Endodermal cell (in vitro differentiated cells): ENCODE measurements at regions not wholly inside any gene's neighbourhood (a gene's known extent, or its start where the extent isn't known, plus 50 kb on each side); places are given as distances from the start of the nearest gene placed in this dataset.
A peak's percentile ranks its signal among the peaks of the same experiment; 100 is the strongest.

Experiments
- DNase-seq: peaks from one replicate; pipeline ENCODE4 v3.0.0-alpha.2; 2017
- H3K27ac ChIP-seq: 2 replicates; pipeline ENCODE4 v1.5.1; 2013; ENCODE audit warnings: mild to moderate bottlenecking, low read depth, low read length, moderate library complexity
- H3K27me3 ChIP-seq: 2 replicates; pipeline ENCODE4 v1.6.1; 2013; ENCODE audit warnings: mild to moderate bottlenecking, low read length, moderate library complexity; ENCODE audit not compliant: insufficient read depth, control insufficient read depth, poor library complexity, severe bottlenecking
- H3K36me3 ChIP-seq: 2 replicates; pipeline ENCODE4 v1.7.0; 2013; ENCODE audit warnings: mild to moderate bottlenecking, low read length, moderate library complexity; ENCODE audit not compliant: control insufficient read depth, insufficient read depth
- H3K4me1 ChIP-seq: one replicate; pipeline ENCODE4 v1.7.0; 2013; ENCODE audit warnings: low read length; ENCODE audit not compliant: control insufficient read depth, insufficient read depth
- H3K4me3 ChIP-seq: 2 replicates; pipeline ENCODE4 v1.5.1; 2013; ENCODE audit warnings: mild to moderate bottlenecking, low read length, moderate library complexity
- H3K9ac ChIP-seq: 2 replicates; pipeline ENCODE4 v1.6.1; 2013; ENCODE audit warnings: mild to moderate bottlenecking, low read length, moderate library complexity; ENCODE audit not compliant: poor library complexity, severe bottlenecking; ENCODE audit errors: extremely low read depth
- H3K9me3 ChIP-seq: 2 replicates; pipeline ENCODE4 v1.6.1; 2013; ENCODE audit warnings: mild to moderate bottlenecking, low read length, moderate library complexity; ENCODE audit not compliant: control insufficient read depth
- H3K27ac Mint-ChIP-seq: 2 replicates; pipeline ENCODE4 v1.8.0; 2020; ENCODE audit warnings: mixed read lengths
- H3K27me3 Mint-ChIP-seq: 2 replicates; pipeline ENCODE4 v1.8.0; 2021; ENCODE audit warnings: mild to moderate bottlenecking, mixed read lengths; ENCODE audit not compliant: insufficient read depth
- H3K36me3 Mint-ChIP-seq: 2 replicates; pipeline ENCODE4 v1.8.0; 2020; ENCODE audit warnings: low read depth, mixed read lengths
- H3K4me1 Mint-ChIP-seq: 2 replicates; pipeline ENCODE4 v1.8.0; 2020; ENCODE audit warnings: mixed read lengths
- H3K4me3 Mint-ChIP-seq: 2 replicates; pipeline ENCODE4 v1.8.0; 2020; ENCODE audit warnings: mild to moderate bottlenecking, moderate library complexity, mixed read lengths
- H3K9me3 Mint-ChIP-seq: 2 replicates; pipeline ENCODE4 v1.8.0; 2020; ENCODE audit warnings: mild to moderate bottlenecking, mixed read lengths
- WGBS, 2 experiments: methylation state at CpG; one replicate each; pipeline versions ENCODE4 v1.1.5 to v1.1.7; 2013; ENCODE audit warnings: missing lambda C conversion rate in 2 of 2, mixed read lengths in 1 of 2; ENCODE audit not compliant: insufficient coverage in 1 of 2, insufficient read length in 1 of 2; 5-methylcytosine and 5-hydroxymethylcytosine counted together
- TF ChIP-seq, protein P1 (sequence below): fragments of 200-600 bp; sonication (generic); conservative IDR thresholded peaks from 2 replicates; pipeline ENCODE4 v1.5.0; 2021; ENCODE audit warnings: antibody characterized with exemption, mild to moderate bottlenecking

DNA sequence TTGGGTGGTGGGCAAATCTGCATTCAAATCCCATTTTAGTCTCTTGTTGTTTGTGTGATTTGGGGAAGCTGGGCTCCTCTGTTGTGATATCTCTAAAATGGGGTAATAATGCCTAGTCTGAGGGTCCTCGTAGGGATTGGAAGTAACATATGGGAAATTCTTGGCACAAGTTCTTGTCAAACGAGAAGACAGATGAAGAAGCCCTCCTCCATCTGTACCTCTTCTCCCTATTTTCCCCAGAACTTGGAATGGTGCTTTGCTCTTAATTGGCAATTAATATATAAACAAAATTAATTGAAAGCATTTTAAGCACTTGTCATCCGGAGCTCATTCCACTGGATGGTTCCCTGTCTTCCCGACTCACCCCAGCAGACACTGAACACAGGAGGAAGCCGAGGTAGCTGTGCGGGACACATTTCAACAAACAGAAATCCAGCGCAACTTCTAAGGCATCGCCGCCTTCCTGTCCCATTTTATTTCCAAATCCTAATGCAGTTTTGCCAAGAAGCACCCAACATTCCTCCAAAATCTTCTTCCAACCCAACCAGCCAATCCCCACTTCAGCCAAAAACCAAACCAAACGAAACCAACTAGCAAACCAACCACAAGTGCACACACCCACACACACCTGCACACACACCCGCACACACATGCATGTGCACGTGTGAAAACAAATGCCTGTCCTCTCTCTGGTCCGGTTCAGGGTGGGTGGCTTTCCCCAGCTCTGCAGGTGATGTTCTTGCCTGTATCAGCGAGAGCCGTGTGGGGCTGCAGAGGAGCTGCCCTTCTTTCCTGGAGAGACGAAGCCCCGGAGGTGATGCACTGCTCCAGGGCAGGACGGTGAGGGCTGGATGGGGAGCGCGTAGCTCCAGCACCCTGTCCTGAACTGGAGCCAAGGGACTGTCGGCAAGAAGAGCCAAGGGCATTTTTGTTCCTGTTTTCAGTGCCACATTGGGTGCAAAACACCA, 100.8 kb upstream of the B3GAT1 start:
- H3K4me1 ChIP-seq, result no peaks in the 10 kb centered on the region
- Mint-ChIP-seq H3K27me3 (peaks cover 21% of the 10 kb centered on the region), H3K4me3 (no peak overlapping the region), H3K4me1 (peaks cover 16% of the 10 kb centered on the region), H3K9me3 (no peaks in the 10 kb centered on the region), H3K27ac (no peak overlapping the region), H3K36me3 (no peaks in the 10 kb centered on the region)
- H3K27ac ChIP-seq, result no peak overlapping the region
- H3K9ac ChIP-seq, result no peak overlapping the region
- H3K4me3 ChIP-seq, result no peak overlapping the region
- no peaks in the 10 kb centered on the region for H3K36me3 ChIP-seq
- peak; percentile 29 for DNase-seq
- TF ChIP-seq, protein P1, sequence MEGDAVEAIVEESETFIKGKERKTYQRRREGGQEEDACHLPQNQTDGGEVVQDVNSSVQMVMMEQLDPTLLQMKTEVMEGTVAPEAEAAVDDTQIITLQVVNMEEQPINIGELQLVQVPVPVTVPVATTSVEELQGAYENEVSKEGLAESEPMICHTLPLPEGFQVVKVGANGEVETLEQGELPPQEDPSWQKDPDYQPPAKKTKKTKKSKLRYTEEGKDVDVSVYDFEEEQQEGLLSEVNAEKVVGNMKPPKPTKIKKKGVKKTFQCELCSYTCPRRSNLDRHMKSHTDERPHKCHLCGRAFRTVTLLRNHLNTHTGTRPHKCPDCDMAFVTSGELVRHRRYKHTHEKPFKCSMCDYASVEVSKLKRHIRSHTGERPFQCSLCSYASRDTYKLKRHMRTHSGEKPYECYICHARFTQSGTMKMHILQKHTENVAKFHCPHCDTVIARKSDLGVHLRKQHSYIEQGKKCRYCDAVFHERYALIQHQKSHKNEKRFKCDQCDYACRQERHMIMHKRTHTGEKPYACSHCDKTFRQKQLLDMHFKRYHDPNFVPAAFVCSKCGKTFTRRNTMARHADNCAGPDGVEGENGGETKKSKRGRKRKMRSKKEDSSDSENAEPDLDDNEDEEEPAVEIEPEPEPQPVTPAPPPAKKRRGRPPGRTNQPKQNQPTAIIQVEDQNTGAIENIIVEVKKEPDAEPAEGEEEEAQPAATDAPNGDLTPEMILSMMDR, result no peak
- H3K27me3 ChIP-seq, result no peaks in the 10 kb centered on the region
- WGBS, 2 experiments, result 89 to 93% methylated on average over 11 to 21 of the region's 21 CpGs
- no peaks in the 10 kb centered on the region for H3K9me3 ChIP-seq

DNA sequence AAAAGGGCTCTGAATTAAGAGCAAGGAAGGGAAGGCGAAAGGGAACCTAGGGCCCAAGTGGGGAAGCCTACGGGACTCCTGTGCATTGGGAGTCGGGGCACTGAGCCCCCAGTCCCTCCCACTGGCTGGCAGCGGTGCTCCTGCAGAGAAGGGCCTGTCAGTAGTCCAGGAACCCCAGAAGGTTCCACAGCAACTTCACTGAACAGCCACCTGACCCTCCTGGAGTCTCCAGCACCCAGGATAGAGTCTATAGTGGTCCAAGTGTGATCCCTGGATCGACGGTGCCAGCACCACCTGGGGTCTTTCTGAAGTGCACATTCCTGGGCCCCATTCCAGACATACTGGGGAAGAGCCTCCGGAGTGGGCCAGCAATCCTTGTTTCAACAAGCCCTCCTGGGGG, 100.0 kb upstream of the B3GAT1 start:
- Mint-ChIP-seq H3K4me1 (peaks cover 12% of the 10 kb centered on the region), H3K36me3 (no peaks in the 10 kb centered on the region), H3K9me3 (no peaks in the 10 kb centered on the region), H3K27me3 (peaks cover 20% of the 10 kb centered on the region), H3K27ac (no peak overlapping the region), H3K4me3 (no peak overlapping the region)
- WGBS, 2 experiments, result 87 to 90% methylated on average over 2 to 7 of the region's 7 CpGs
- no peak overlapping the region for H3K4me3 ChIP-seq
- TF ChIP-seq, protein P1, result no peak
- H3K36me3 ChIP-seq, result no peaks in the 10 kb centered on the region
- no peak overlapping the region for H3K9ac ChIP-seq
- DNase-seq, result peak; percentile 36
- no peaks in the 10 kb centered on the region for H3K4me1 ChIP-seq
- no peaks in the 10 kb centered on the region for H3K9me3 ChIP-seq
- H3K27me3 ChIP-seq, result no peaks in the 10 kb centered on the region
- H3K27ac ChIP-seq, result no peak overlapping the region

DNA sequence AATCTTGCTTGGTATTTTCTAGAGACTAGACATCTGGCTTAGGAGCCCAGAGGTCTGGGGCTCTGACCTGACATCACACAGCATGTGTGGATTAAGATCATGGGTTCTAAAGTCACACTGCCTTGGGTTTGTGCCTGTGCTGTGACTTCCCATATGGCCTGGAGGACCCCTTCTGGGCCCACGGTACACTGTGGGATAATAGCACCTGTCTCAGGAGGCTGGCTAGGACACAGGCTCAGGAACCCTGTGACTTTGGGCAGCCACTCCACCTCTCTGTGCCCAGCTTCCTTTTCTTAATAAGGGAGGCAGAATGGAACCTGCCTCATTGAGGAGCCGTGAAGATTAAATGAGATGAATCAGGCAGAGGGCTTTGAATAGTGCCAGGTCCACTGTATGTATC, 99.2 kb upstream of the B3GAT1 start:
- Histone ChIP-seq H3K4me1 (no peaks in the 10 kb centered on the region), H3K4me3 (no peak overlapping the region), H3K9me3 (no peaks in the 10 kb centered on the region), H3K36me3 (no peaks in the 10 kb centered on the region), H3K27ac (no peak overlapping the region), H3K9ac (no peak overlapping the region), H3K27me3 (no peaks in the 10 kb centered on the region)
- H3K36me3 Mint-ChIP-seq, result no peaks in the 10 kb centered on the region
- H3K27me3 Mint-ChIP-seq, result peaks cover 18% of the 10 kb centered on the region
- DNase-seq, result no peak
- H3K4me1 Mint-ChIP-seq, result peaks cover 5% of the 10 kb centered on the region
- WGBS, 2 experiments, result 88% methylated on average over 2 of the region's 2 CpGs; no CpG with 5 or more reads in 1 of the 2 experiments
- H3K9me3 Mint-ChIP-seq, result no peaks in the 10 kb centered on the region
- H3K4me3 Mint-ChIP-seq, result no peak overlapping the region
- TF ChIP-seq, protein P1, result no peak
- H3K27ac Mint-ChIP-seq, result no peak overlapping the region
